GM18519 (cell line): ENCODE measurements at regions not wholly inside any gene's neighbourhood (a gene's known extent, or its start where the extent isn't known, plus 50 kb on each side); places are given as distances from the start of the nearest gene placed in this dataset.

Experiments used
- ATAC-seq: cut with Tn5 transposase; IDR thresholded peaks from one replicate; pipeline ENCODE4 v1.9.1; 2021; ENCODE audit warnings: mild to moderate bottlenecking, moderate library complexity; ENCODE audit not compliant: unreplicated experiment, low FRiP score

DNA sequence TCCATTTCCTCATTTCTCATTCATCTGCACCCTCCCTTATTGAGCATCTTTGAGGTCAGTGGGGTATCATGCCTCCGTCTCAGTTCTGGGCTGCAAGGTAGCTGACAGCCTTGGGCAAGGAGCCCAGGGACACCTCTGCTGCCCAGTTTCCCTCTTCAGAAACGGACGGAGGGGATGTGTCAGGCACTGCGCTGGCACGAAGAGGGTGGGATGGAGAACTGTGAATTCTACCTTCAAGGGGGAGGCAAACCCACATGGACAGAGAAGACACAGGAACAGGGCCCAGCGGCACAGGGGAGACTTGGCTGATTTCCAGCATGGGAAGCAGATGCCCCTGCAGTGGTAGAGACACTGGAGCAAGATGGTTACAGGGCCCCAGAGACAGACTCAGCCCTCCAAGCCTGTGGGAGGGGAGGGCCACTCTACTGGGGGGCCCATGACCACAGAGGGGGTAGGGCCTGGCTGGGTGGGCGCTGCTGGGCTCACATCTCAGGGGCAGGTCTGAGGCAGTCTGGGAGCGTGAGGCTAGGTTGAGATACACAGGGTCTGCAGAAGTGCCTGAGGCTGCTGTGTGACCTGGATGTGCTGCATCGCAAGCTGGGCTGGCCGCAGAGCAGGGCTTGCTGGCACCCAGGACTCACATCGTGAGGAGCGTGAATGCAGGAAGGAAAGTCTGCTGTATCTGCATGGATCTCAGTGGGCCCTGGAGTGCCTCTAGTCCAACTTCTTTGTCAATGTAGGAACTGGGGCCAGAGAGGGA lies 92.3 kb downstream of the HS1BP3 start:
- ATAC-seq: no peak

DNA sequence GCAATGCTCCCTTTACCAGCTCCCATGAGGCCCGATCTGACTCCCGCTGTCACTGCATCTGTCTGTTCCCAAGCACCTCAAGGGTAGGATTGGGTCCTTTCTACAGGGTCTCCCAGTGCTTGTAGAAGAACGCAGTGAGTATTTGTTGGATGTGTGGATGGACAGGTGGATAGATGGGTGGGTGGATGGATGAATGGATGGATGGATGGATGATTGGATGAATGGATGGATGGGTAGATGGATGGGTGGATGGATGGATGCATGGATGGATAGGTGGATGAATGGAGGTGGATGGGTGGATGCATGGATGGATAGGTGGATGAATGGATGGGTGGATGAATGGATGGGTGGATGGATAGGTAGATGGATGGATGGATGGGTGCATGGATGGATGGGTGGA lies 91.6 kb downstream of the HS1BP3 start:
- ATAC-seq: no peak

- no peak for ATAC-seq
Observed at GRCh38 chr2:20560011-20560410, 90.9 kb downstream of the HS1BP3 start.

GRCh38 chr2:20560891-20561636 lies 89.8 kb downstream of the HS1BP3 start:
- no peak for ATAC-seq

DNA sequence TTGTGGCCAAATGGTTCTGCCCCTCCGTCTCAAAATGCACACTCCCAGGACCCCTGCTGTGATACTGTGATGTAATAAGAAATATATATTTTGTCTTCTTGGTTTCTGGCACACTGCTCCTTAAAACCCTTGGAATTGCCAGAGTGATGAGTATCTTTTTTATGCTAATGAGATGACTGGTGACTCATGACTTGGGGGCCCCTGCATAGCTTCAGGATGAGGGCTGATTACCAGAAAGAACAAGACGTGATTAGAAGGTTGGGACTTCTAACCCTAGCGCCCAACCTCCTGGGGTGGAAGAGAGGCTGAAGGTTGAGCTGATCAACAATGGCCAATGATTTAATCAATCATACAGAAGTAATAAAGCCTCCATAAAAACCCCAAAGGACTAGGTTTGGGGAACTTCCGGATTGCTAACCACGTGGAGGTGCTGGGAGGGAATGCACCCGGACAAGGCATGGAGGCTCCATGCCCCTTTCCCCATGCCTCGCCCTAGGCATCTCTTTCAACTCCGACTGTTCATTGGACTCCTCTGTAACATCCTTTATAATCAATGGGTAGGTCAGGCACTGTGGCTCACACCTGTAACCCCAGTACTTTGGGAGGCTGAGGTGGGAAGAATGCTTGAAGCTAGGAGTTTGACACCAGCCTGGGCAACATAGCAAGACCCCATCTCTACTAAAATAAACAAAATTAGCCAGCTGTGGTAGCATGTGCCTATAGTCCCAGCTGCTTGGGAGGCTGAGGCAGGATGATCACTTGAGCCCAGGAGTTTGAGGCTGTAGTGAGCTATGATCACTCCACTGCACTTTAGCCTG lies 89.1 kb downstream of the HS1BP3 start:
- ATAC-seq: no peak

DNA sequence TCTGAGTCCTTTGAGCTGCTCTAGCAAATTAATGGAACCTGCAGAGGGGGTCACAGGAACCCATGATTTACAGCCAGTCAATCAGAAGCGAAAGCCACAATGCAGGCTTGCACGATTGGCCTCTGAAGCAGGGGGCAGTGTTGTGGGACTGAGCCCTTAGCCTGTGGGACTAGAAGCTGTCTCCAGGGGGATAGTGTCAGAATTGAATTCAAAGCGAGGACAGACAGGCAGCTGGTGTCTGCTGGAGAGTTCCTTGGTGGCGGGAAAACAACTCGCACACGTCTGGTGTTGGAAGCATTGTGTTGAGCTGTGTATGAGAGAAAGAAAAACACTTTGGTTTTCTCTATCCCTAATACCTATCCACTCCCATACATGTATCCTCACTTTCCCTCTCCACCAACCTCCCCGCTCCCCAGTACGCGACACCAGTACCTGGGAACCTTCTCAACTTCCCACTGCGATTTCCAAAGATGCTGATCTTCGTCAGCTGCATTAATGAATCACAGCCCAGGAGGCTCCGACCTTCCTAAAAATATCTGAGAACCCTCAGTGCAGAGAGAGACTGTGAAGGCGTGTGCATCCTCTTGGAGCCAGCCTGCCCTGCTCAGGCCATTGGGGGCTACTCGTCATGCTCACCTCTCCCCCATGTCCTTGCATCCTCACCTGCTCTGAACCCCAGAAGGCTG lies 88.2 kb downstream of the HS1BP3 start:
- ATAC-seq: no peak

- no peak for ATAC-seq
Observed at GRCh38 chr2:20563251-20563650, 87.6 kb downstream of the HS1BP3 start.

- ATAC-seq: no peak
Observed at GRCh38 chr2:20563833-20564232, 87.1 kb downstream of the HS1BP3 start.

GRCh38 chr2:20565101-20565622 lies 85.7 kb downstream of the HS1BP3 start:
- ATAC-seq: no peak

DNA sequence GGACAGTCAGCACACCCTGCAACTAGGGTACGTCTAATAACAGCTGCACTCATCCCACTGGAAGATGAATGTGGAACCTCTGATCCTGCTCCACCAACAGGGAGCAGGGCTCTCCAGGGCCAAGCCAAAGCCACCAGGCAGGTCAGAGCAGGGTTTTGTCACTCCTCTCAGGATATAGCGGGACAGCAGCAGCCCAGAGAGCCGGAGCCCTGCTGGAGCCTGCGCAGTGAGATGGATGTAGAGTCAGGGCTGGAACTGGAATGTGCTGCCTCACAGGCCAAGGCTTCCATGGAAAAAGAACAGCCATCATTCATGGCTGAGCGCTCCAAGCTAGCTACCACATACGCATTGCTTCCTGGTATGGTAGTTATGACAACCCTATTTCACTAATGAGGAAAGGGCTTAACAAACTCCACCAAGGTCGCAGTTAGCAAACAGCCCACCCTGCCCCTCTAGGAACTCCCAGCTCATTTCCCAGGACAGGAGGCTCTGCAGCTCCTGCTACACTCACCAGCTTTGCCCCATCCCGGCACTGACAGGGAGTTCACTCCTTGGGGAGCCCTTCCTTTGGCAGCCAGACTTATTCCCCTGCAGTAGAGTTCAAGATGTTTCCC lies 85.2 kb downstream of the HS1BP3 start:
- ATAC-seq: no peak

DNA sequence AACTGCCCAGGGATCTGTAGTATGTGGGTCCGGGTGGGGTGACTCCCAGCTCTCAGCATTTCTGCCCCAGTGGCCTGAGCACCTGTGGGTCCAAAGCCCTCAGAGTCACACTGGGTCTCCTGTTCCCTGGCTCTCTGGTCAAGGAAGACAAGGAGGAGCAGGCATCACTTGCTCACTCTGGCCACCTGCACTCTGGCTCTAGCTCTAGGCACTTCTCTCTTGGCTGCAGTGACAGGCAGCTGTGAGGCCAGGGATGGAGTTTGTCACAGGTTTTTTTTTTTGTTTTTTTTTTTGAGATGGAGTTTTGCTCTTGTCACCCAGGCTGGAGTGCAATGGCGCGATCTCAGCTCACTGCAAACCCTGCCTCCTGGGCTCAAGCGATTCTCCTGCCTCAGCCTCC lies 84.6 kb downstream of the HS1BP3 start:
- no peak for ATAC-seq

- ATAC-seq: no peak
Observed at GRCh38 chr2:20567159-20567925, 83.6 kb downstream of the HS1BP3 start.
